ENCODE measurements at regions not wholly inside any gene's neighbourhood (a gene's known extent, or its start where the extent isn't known, plus 50 kb on each side); places are given as distances from the start of the nearest gene placed in this dataset.

- TF ChIP-seq, protein P1, sequence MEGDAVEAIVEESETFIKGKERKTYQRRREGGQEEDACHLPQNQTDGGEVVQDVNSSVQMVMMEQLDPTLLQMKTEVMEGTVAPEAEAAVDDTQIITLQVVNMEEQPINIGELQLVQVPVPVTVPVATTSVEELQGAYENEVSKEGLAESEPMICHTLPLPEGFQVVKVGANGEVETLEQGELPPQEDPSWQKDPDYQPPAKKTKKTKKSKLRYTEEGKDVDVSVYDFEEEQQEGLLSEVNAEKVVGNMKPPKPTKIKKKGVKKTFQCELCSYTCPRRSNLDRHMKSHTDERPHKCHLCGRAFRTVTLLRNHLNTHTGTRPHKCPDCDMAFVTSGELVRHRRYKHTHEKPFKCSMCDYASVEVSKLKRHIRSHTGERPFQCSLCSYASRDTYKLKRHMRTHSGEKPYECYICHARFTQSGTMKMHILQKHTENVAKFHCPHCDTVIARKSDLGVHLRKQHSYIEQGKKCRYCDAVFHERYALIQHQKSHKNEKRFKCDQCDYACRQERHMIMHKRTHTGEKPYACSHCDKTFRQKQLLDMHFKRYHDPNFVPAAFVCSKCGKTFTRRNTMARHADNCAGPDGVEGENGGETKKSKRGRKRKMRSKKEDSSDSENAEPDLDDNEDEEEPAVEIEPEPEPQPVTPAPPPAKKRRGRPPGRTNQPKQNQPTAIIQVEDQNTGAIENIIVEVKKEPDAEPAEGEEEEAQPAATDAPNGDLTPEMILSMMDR (IDR thresholded peaks at IDR 0.05), result no peak
- no peak for TF ChIP-seq POLR2A (IDR thresholded peaks at IDR 0.05)
- ATAC-seq, result no peak
Observed at GRCh38 chr5:167702014-167702413, 589.4 kb upstream of the WWC1 start.

GRCh38 chr5:167708449-167708848 lies 583.0 kb upstream of the WWC1 start:
- Histone ChIP-seq H3K36me3 (replicated peaks in 1 of 2; ENCODE audit: insufficient read depth in 1 of 2, low read depth in 2 of 2) (no peaks in the 10 kb centered on the region), H3K27ac (no peak overlapping the region), H3K27me3 (no peaks in the 10 kb centered on the region), H3K9me3 (no peaks in the 10 kb centered on the region), H3K4me3 (no peak overlapping the region), H3K4me1 (no peaks in the 10 kb centered on the region)
- intact Hi-C loops (cut with DNase I), result no loop called here
- DNase-seq (no peak), ATAC-seq (no peak)
- 62 to 64% methylated on average over 3 of the region's 3 CpGs for WGBS, 2 donors
- TF ChIP-seq POLR2A (IDR thresholded peaks at IDR 0.05), result no peak
- TF ChIP-seq, protein P1 (IDR thresholded peaks at IDR 0.05), result no peak

More at GRCh38 chr5:167702014-167702413, 589.4 kb upstream of the WWC1 start:
- no peaks in the 10 kb centered on the region for H3K36me3 ChIP-seq (replicated peaks in 1 of 2; ENCODE audit: insufficient read depth in 1 of 2, low read depth in 2 of 2)
- DNase-seq, result no peak
- H3K4me1 ChIP-seq, result no peaks in the 10 kb centered on the region
- WGBS, 2 donors, result 25 to 36% methylated on average over 2 of the region's 2 CpGs
- H3K9me3 ChIP-seq, result no peaks in the 10 kb centered on the region
- intact Hi-C loops (cut with DNase I), result no loop called here
- H3K27ac ChIP-seq, result no peak overlapping the region
- H3K27me3 ChIP-seq, result no peaks in the 10 kb centered on the region
- H3K4me3 ChIP-seq, result no peak overlapping the region

- intact Hi-C loops (cut with DNase I), result no loop called here
- Histone ChIP-seq H3K4me1 (no peaks in the 10 kb centered on the region), H3K27me3 (no peaks in the 10 kb centered on the region), H3K9me3 (no peaks in the 10 kb centered on the region), H3K36me3 (replicated peaks in 1 of 2; ENCODE audit: insufficient read depth in 1 of 2, low read depth in 2 of 2) (no peaks in the 10 kb centered on the region), H3K4me3 (no peak overlapping the region), H3K27ac (no peak overlapping the region)
- ATAC-seq (no peak), DNase-seq (no peak)
- WGBS, 2 donors, result 64 to 68% methylated on average over 4 of the region's 4 CpGs
- TF ChIP-seq, protein P1 (IDR thresholded peaks at IDR 0.05), result no peak
- TF ChIP-seq POLR2A (IDR thresholded peaks at IDR 0.05), result no peak
Observed at GRCh38 chr5:167709625-167710024, 581.8 kb upstream of the WWC1 start.

DNA sequence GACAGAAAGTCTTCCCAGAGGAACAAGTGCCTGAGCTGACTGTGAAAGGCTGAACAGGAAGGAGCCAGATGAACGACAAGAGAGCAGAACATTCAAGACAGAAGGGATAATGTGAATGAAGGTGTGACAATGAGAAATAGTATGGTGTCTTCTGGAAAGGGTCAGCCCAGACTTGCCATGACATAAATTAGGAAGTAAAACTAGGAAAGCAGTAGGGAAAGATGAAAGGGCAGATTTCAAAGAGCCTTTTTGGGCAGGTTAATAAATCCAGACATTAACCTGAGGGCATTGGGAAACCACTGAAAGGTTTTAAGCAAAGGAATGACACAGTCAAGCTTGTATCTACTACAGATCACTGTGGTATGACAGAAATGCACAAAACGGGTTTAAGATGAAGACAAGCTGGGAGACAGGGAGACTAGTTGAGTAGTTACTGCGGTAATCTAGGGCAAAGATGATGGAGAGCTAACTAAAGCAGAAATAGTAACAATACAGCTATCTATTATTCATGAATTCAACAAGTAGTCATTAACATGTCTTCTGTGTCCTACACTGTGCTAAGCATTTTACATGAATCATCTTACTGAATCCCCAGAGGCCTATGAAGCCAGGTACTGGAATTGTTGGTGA lies 580.9 kb upstream of the WWC1 start:
- no peaks in the 10 kb centered on the region for H3K9me3 ChIP-seq
- DNase-seq (no peak), ATAC-seq (no peak)
- TF ChIP-seq, protein P1 (IDR thresholded peaks at IDR 0.05), result no peak
- TF ChIP-seq POLR2A (IDR thresholded peaks at IDR 0.05), result no peak
- no peaks in the 10 kb centered on the region for H3K36me3 ChIP-seq (replicated peaks in 1 of 2; ENCODE audit: insufficient read depth in 1 of 2, low read depth in 2 of 2)
- H3K4me3 ChIP-seq, result no peak overlapping the region
- no peaks in the 10 kb centered on the region for H3K27me3 ChIP-seq
- WGBS, 2 donors, result 48 to 50% methylated on average over 3 of the region's 3 CpGs
- intact Hi-C loops (cut with DNase I), result no loop called here
- no peaks in the 10 kb centered on the region for H3K4me1 ChIP-seq
- no peak overlapping the region for H3K27ac ChIP-seq

- TF ChIP-seq POLR2A (IDR thresholded peaks at IDR 0.05), result no peak
- TF ChIP-seq, protein P1 (IDR thresholded peaks at IDR 0.05), result no peak
- no peaks in the 10 kb centered on the region for H3K27me3 ChIP-seq
- H3K36me3 ChIP-seq (replicated peaks in 1 of 2; ENCODE audit: insufficient read depth in 1 of 2, low read depth in 2 of 2), result no peaks in the 10 kb centered on the region
- no peak overlapping the region for H3K4me3 ChIP-seq
- WGBS, 2 donors, result 70 to 72% methylated on average over 7 of the region's 7 CpGs
- ATAC-seq (no peak), DNase-seq (no peak)
- H3K4me1 ChIP-seq, result no peaks in the 10 kb centered on the region
- intact Hi-C loops (cut with DNase I), result no loop called here
- no peak overlapping the region for H3K27ac ChIP-seq
- no peaks in the 10 kb centered on the region for H3K9me3 ChIP-seq
Observed at GRCh38 chr5:167712986-167713585, 578.4 kb upstream of the WWC1 start.
